Ishikawa (cell line): ENCODE measurements at regions not wholly inside any gene's neighbourhood (a gene's known extent, or its start where the extent isn't known, plus 50 kb on each side); places are given as distances from the start of the nearest gene placed in this dataset.

Experiments
- CEBPB ChIP-seq: IDR thresholded peaks from 2 replicates; pipeline ENCODE4 v1.6.1; 2012
- CREB1 ChIP-seq: IDR thresholded peaks from 2 replicates; pipeline ENCODE4 v1.6.1; 2012; ENCODE audit warnings: low read depth
- EGR1 ChIP-seq: IDR thresholded peaks from 2 replicates; pipeline ENCODE4 v1.6.1; 2012
- EP300 ChIP-seq: IDR thresholded peaks from 2 replicates; pipeline ENCODE4 v1.6.1; 2012; ENCODE audit warnings: borderline replicate concordance
- FOXM1 ChIP-seq: IDR thresholded peaks from 2 replicates; pipeline ENCODE4 v1.6.1; 2012; ENCODE audit warnings: low read depth, borderline replicate concordance
- NFIC ChIP-seq: IDR thresholded peaks from 2 replicates; pipeline ENCODE4 v1.6.1; 2012
- RAD21 ChIP-seq: IDR thresholded peaks from 2 replicates; pipeline ENCODE4 v1.6.1; 2012; ENCODE audit warnings: low read depth
- TAF1 ChIP-seq: IDR thresholded peaks from 2 replicates; pipeline ENCODE4 v1.6.1; 2012; ENCODE audit warnings: low read depth, mild to moderate bottlenecking
- TCF12 ChIP-seq: IDR thresholded peaks from 2 replicates; pipeline ENCODE4 v1.6.1; 2012; ENCODE audit warnings: low read depth
- TEAD4 ChIP-seq: IDR thresholded peaks from 2 replicates; pipeline ENCODE4 v1.6.1; 2012
- YY1 ChIP-seq: IDR thresholded peaks from 2 replicates; pipeline ENCODE4 v1.6.1; 2012; ENCODE audit warnings: low read depth
- ZBTB7A ChIP-seq: IDR thresholded peaks from 2 replicates; pipeline ENCODE4 v1.6.1; 2012; ENCODE audit warnings: low read depth
- TF ChIP-seq, protein P1 (sequence below): IDR thresholded peaks from 2 replicates; pipeline ENCODE4 v1.6.1; 2012; ENCODE audit warnings: low read depth, mild to moderate bottlenecking
- TF ChIP-seq, protein P2 (sequence below): IDR thresholded peaks from 2 replicates; pipeline ENCODE4 v1.6.1; 2012
- TF ChIP-seq, protein P3 (sequence below): IDR thresholded peaks from 2 replicates; pipeline ENCODE4 v1.6.1; 2012

DNA sequence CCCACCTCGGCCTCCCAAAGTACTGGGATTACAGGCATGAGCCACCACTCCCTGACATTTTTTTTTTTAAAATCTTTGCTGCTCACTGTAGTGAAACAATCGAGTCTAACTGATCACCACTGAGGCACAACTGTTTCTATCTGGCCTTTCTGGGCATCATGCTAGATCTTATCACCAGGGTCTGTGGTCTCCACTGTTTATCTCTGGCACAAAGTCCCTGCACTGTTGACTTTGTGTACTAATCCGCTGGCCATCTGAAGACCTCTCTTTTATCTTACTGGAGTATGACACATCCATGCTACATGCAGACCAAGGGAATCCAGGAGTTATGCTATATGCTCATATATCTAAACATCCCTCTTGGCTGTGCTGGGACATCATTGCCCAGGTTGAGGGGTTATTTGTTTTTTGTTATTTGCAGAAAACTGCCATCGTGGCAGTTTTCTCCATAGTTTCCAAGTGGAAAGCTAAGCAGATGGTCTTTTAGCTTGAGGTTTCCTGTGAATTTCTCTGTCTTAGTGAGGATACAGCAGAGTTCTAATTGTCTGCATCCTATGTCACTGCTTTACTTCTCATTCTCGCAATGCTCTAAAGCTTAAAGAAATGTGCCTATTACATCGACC, 456.9 kb downstream of the CCER1 start:
- TF ChIP-seq, protein P1, sequence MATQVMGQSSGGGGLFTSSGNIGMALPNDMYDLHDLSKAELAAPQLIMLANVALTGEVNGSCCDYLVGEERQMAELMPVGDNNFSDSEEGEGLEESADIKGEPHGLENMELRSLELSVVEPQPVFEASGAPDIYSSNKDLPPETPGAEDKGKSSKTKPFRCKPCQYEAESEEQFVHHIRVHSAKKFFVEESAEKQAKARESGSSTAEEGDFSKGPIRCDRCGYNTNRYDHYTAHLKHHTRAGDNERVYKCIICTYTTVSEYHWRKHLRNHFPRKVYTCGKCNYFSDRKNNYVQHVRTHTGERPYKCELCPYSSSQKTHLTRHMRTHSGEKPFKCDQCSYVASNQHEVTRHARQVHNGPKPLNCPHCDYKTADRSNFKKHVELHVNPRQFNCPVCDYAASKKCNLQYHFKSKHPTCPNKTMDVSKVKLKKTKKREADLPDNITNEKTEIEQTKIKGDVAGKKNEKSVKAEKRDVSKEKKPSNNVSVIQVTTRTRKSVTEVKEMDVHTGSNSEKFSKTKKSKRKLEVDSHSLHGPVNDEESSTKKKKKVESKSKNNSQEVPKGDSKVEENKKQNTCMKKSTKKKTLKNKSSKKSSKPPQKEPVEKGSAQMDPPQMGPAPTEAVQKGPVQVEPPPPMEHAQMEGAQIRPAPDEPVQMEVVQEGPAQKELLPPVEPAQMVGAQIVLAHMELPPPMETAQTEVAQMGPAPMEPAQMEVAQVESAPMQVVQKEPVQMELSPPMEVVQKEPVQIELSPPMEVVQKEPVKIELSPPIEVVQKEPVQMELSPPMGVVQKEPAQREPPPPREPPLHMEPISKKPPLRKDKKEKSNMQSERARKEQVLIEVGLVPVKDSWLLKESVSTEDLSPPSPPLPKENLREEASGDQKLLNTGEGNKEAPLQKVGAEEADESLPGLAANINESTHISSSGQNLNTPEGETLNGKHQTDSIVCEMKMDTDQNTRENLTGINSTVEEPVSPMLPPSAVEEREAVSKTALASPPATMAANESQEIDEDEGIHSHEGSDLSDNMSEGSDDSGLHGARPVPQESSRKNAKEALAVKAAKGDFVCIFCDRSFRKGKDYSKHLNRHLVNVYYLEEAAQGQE = no peak
- TF ChIP-seq RAD21 = no peak
- no peak for TF ChIP-seq FOXM1
- TF ChIP-seq ZBTB7A = no peak
- TF ChIP-seq, protein P2, sequence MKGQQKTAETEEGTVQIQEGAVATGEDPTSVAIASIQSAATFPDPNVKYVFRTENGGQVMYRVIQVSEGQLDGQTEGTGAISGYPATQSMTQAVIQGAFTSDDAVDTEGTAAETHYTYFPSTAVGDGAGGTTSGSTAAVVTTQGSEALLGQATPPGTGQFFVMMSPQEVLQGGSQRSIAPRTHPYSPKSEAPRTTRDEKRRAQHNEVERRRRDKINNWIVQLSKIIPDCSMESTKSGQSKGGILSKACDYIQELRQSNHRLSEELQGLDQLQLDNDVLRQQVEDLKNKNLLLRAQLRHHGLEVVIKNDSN = no peak
- TF ChIP-seq, protein P3, sequence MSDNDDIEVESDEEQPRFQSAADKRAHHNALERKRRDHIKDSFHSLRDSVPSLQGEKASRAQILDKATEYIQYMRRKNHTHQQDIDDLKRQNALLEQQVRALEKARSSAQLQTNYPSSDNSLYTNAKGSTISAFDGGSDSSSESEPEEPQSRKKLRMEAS = no peak
- no peak for TF ChIP-seq EGR1
- TF ChIP-seq CEBPB = no peak
- no peak for TF ChIP-seq TEAD4
- TF ChIP-seq TAF1 = no peak
- TF ChIP-seq NFIC = no peak
- TF ChIP-seq TCF12 = no peak
- no peak for TF ChIP-seq EP300
- TF ChIP-seq CREB1 = no peak
- no peak for TF ChIP-seq YY1

DNA sequence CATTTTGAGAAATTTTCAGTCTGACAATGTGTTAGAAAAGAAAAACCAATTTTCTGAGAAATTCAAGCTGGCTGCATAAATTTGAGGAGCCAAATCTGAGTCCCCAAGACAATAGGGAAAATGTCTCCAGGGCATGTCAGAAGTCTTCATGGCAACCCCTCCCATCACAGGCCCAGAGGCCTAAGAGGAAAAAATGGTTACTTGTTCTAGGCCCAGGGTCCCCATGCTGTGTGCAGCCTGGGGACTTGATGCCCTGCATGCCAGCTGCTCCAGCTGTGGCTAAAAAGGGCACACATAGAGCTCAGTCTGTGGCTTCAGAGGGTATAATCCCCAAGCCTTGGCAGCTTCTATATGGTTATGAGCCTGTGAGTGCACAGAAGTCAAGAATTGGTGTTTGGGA, 464.6 kb downstream of the CCER1 start:
- no peak for TF ChIP-seq TAF1
- TF ChIP-seq ZBTB7A = no peak
- TF ChIP-seq, protein P3 = no peak
- TF ChIP-seq EP300 = no peak
- TF ChIP-seq, protein P1 = no peak
- TF ChIP-seq EGR1 = no peak
- no peak for TF ChIP-seq CEBPB
- no peak for TF ChIP-seq TCF12
- no peak for TF ChIP-seq CREB1
- no peak for TF ChIP-seq TEAD4
- no peak for TF ChIP-seq FOXM1
- TF ChIP-seq YY1 = no peak
- no peak for TF ChIP-seq NFIC
- no peak for TF ChIP-seq RAD21
- TF ChIP-seq, protein P2 = no peak

DNA sequence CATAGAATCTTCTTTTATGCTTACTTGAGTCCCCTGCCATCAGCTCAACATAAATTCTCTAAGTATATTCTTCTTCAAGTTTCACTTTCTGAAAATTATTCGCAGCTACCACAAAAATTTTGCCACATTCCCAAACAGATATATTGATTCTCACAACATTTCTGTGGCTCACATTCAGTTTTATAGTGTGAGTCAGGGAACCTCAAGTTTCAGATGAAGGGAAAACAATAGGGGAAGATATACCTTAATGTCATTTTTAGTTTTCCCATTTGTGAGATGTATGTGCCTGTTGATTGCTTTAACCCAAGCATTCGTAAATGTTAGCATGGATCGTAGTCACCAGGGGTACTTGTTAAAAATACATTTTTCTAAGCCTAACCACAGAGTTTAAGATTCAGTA, 465.8 kb downstream of the CCER1 start:
- TF ChIP-seq TCF12 (no peak), YY1 (no peak), TAF1 (no peak), TEAD4 (no peak), CREB1 (no peak), CEBPB (no peak), ZBTB7A (no peak), RAD21 (no peak), EGR1 (no peak), NFIC (no peak), FOXM1 (no peak), EP300 (no peak)
- TF ChIP-seq, protein P1 = no peak
- TF ChIP-seq, protein P2 = no peak
- TF ChIP-seq, protein P3 = no peak

DNA sequence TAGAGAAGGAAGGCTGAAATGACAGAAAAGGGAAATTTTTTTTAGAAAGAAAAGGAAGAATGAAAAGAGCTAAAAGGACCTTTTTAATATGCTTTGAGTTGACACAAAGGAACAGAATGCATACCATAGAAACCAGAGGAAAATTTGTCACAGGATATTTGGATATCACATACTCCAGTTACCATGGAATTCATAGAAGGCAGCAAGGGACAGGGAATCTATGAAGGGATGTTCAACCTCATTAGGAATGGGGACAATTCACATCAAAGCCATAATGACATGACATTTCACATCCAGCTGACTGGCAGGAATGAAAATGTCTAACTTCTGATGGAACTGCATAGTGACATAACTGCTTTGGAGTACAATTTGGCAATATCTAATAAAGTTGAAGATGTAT, 469.4 kb downstream of the CCER1 start:
- TF ChIP-seq, protein P1 = no peak
- TF ChIP-seq EP300 (no peak), RAD21 (no peak), TCF12 (no peak), ZBTB7A (no peak), NFIC (no peak), CREB1 (no peak), CEBPB (no peak), EGR1 (no peak), TEAD4 (no peak), FOXM1 (no peak), TAF1 (no peak), YY1 (no peak)
- TF ChIP-seq, protein P3 = no peak
- TF ChIP-seq, protein P2 = no peak
